ENCODE measurements at regions not wholly inside any gene's neighbourhood (a gene's known extent, or its start where the extent isn't known, plus 50 kb on each side); places are given as distances from the start of the nearest gene placed in this dataset.

DNA sequence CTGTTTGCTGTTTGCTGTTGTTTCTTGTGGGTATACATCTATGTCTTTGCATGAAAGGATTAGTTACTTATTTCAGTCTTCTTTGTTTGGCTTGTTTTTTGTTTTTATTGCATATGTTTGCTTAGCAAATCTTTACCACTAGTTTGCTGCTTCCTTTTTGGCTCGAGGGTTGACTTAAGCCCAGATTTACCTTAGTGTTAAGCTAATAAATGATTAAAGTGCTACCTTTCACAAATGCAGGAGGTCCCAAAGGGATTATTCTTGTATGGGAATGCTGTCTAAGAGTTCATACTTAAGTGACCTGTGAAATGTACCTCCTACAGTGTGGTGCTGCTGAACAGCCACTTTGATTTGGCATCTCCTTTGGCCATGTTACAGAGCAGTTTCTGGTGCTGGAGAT lies 273.5 kb upstream of the NPY start:
- ATAC-seq (ENCODE audit: low read depth) (no peak), DNase-seq (no peak)
- in situ Hi-C loops (cut with MboI; ENCODE audit: low sequenced_read_pairs) (no loop called here), intact Hi-C loops (cut with micrococcal nuclease) (no loop called here), dilution Hi-C loops (cut with HindIII; ENCODE audit: low sequenced_read_pairs, unreplicated experiment) (no loop called here)
- no peak overlapping the region for H3K56ac ChIP-seq (ENCODE audit: extremely low read depth, insufficient read depth, low read length)
- no peaks in the 10 kb centered on the region for H4K20me1 ChIP-seq (ENCODE audit: insufficient read depth, low read length)
- no peak overlapping the region for H2BK20ac ChIP-seq (ENCODE audit: low read depth, low read length)
- no TSS peak for BruUV-seq (replicated peaks)
- no peak overlapping the region for H4K8ac ChIP-seq (ENCODE audit: low read depth in 2 of 2, low read length in 2 of 2)
- no peak overlapping the region for H2AFZ ChIP-seq (replicated peaks; ENCODE audit: low read length, poor library complexity)
- H2BK5ac ChIP-seq (ENCODE audit: low read depth, low read length, poor library complexity, severe bottlenecking), result no peak overlapping the region
- no peak overlapping the region for H3K23ac ChIP-seq (ENCODE audit: low read depth, low read length)
- H2BK120ac ChIP-seq (ENCODE audit: low read depth, low read length), result no peak overlapping the region
- H3K27me3 ChIP-seq (ENCODE audit: control insufficient read depth, insufficient read depth, low read length), result no peaks in the 10 kb centered on the region
- TF ChIP-seq BHLHE40 (IDR thresholded peaks at IDR 0.05; ENCODE audit: low read depth, low read length), result no peak
- TF ChIP-seq, protein P1, sequence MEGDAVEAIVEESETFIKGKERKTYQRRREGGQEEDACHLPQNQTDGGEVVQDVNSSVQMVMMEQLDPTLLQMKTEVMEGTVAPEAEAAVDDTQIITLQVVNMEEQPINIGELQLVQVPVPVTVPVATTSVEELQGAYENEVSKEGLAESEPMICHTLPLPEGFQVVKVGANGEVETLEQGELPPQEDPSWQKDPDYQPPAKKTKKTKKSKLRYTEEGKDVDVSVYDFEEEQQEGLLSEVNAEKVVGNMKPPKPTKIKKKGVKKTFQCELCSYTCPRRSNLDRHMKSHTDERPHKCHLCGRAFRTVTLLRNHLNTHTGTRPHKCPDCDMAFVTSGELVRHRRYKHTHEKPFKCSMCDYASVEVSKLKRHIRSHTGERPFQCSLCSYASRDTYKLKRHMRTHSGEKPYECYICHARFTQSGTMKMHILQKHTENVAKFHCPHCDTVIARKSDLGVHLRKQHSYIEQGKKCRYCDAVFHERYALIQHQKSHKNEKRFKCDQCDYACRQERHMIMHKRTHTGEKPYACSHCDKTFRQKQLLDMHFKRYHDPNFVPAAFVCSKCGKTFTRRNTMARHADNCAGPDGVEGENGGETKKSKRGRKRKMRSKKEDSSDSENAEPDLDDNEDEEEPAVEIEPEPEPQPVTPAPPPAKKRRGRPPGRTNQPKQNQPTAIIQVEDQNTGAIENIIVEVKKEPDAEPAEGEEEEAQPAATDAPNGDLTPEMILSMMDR (conservative IDR thresholded peaks at IDR 0.05; ENCODE audit: low read depth, low read length), result no peak
- TF ChIP-seq, protein P2, sequence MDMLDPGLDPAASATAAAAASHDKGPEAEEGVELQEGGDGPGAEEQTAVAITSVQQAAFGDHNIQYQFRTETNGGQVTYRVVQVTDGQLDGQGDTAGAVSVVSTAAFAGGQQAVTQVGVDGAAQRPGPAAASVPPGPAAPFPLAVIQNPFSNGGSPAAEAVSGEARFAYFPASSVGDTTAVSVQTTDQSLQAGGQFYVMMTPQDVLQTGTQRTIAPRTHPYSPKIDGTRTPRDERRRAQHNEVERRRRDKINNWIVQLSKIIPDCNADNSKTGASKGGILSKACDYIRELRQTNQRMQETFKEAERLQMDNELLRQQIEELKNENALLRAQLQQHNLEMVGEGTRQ (IDR thresholded peaks at IDR 0.05; ENCODE audit: low read depth, low read length), result no peak
- no peaks in the 10 kb centered on the region for H3K4me1 ChIP-seq (ENCODE audit: control insufficient read depth, insufficient read depth, low read length)
- no peaks in the 10 kb centered on the region for H3K9me3 ChIP-seq (ENCODE audit: control insufficient read depth, insufficient read depth, low read length)
- no peak overlapping the region for H4K5ac ChIP-seq (ENCODE audit: low read depth, low read length)
- H3K27ac ChIP-seq (ENCODE audit: insufficient read depth, low read length), result no peak overlapping the region
- no peaks in the 10 kb centered on the region for H3K36me3 ChIP-seq (ENCODE audit: control insufficient read depth, insufficient read depth, low read length)
- CTCF ChIA-PET, result interaction anchor here (0.8 kb wide), 1 partner anchor 22 kb away, joined by 3 read pairs; no protein-coding TSS in a partner anchor
- no peak overlapping the region for H3K4ac ChIP-seq (ENCODE audit: low read depth, low read length)
- H3K18ac ChIP-seq (ENCODE audit: low read depth, low read length), result no peak overlapping the region
- POLR2A ChIA-PET (ENCODE audit: unreplicated experiment), result no interaction called here
- no peak overlapping the region for H3K4me2 ChIP-seq (ENCODE audit: low read depth, low read length)
- no peak overlapping the region for H2AK5ac ChIP-seq (ENCODE audit: low read depth, low read length)
- H4K91ac ChIP-seq (ENCODE audit: insufficient read depth, low read depth, low read length), result no peak overlapping the region
- H3K4me3 ChIP-seq (ENCODE audit: insufficient read depth, low read depth, low read length), result no peak overlapping the region
- no CpG with 5 or more reads among the region's 1 CpG for WGBS, 2 experiments (ENCODE audit: extremely low coverage in 2 of 2, insufficient read length in 1 of 2)
- H2BK15ac ChIP-seq (ENCODE audit: low read depth, low read length), result no peak overlapping the region
- no peaks in the 10 kb centered on the region for H3K9me1 ChIP-seq (ENCODE audit: insufficient read depth, low read length)
- no peaks in the 10 kb centered on the region for H3K79me1 ChIP-seq (ENCODE audit: low read depth in 1 of 2, low read length in 2 of 2)
- H3K14ac ChIP-seq (replicated peaks; ENCODE audit: low read depth, low read length), result no peak overlapping the region
- no peak overlapping the region for H2AK9ac ChIP-seq (replicated peaks; ENCODE audit: low read depth, low read length, poor library complexity)
- no peak overlapping the region for H3K9ac ChIP-seq (ENCODE audit: low read depth, low read length)

Measured in IMR-90 (cell line).